Stimulated activated CD4-positive, alpha-beta T cell treated with anti-CD3 and anti-CD28 coated beads, Interleukin-1b, Interleukin-23, amount 100 ng/mL, for 4 hours (primary cell): ENCODE measurements at regions not wholly inside any gene's neighbourhood (a gene's known extent, or its start where the extent isn't known, plus 50 kb on each side); places are given as distances from the start of the nearest gene placed in this dataset.

ENCODE experiments used
- DNase-seq, 2 donors: peaks; one replicate each; pipeline ENCODE4 v3.0.0-alpha.2; 2020; ENCODE audit warnings: low read depth in 2 of 2

DNA sequence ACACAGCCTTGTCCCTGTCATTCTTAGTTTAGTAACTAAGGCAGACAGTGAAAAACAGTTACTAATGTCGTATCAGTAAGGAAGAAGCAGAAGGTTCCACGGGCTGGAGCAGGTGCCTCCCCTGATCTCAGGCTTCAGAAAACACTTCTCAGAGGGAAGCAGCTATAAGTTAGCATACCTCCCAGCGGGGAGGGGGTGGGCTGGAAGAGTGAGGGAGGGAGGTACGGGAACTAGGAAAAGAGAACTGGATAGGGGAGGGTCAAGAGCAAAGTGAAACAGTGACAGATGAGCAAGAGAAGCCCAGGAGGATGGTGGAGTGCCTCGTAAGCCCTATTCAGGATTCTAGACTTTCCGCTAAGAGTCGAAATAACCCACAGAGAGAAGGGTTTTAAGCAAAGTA, 186.3 kb upstream of the XYLT1 start:
- DNase-seq = no peak

DNA sequence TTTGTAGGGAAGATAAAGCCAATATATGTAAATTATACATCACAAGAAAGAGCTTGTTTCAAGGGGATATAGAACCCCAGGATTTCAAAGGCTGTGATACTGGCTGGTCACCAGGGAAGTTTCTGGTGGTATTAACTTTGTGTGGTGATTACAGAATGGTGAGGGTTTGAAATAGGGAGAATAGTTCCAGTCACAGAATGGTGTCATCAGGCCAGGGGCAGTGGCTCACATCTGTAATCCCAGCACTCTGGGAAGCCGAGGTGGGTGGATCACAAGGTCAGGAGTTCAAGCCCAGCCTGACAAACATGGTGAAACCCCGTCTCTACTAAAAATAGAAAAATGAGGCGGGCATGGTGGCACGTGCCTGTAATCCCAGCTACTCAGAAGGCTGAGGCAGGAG, 183.8 kb upstream of the XYLT1 start:
- DNase-seq = no peak

DNA sequence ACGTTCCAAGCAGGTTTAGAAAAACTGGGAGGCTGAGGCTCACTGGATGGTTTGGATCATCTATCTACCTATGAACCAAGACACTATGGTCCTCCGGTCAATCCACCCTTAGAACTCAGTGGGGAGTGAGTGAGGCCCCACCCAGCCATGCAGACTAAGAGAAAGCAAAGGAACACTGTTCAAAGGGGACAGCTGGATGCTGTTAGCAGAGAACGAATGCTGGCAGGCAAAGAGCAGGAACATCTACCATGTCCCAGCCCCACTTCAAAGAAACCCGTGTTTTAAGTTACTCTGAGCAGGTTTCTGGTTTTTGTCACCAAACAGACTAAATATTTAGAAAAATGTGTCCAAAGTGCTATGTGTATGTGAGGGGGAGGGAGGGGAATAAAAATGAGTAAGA, 183.4 kb upstream of the XYLT1 start:
- DNase-seq = no peak

- DNase-seq = no peak
Observed at GRCh38 chr16:17647879-17648872, 177.4 kb upstream of the XYLT1 start.

DNA sequence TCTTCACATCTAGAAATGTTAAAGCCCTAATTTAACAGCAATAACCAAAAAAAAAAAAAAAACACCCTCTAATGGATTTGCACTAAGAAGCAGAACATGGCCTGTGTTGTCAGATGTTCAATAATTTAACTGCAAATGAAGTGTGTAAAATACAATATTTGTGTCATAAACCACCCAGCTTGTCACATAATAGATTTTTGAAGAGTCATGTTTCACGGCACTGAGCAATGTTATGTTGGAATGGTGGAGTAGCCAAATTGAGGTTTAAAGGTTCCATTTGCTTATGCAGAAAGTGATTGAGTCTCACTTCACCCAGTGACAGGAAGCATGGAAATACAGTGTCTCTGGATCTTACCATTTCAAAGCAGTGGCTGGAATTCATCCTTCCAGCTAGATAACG, 173.2 kb upstream of the XYLT1 start:
- DNase-seq = no peak

DNA sequence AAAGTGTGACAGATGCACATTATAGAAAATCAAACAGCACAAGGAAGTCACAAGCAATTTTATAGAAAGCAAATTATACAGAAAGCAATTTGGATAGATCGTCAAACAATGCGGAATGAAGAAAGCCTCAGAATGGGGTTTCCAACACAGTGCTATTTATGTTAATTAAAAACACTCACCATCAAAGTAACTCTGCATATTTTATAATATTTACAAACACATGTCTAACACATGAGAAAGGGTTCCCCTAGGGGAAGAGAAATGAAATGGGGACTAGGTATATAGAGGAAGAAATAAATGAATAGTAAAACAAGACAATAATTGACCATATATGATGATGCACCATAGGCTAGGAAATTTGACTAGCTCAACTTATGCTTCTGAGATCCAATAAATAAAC, 171.2 kb upstream of the XYLT1 start:
- DNase-seq = no peak

DNA sequence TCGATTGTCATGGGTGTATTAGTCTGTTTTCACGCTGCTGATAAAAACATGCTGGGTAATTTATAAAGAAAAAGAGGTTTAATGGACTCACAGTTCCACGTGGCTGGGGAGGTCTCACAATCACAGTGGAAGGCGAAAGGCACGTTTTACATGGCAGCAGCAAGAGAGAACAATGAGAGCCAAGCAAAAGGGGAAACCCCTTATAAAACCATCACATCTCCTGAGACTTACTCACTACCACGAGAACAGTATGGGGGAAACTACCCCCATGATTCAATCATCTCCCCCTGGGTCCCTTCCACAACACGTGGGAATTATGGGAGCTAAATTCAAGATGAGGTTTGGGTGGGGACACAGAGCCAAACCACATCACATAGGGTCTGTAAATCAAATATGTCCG, 167.4 kb upstream of the XYLT1 start:
- no peak for DNase-seq

- no peak for DNase-seq
Observed at GRCh38 chr16:17635183-17635582, 164.4 kb upstream of the XYLT1 start.

GRCh38 chr16:17633181-17633951, 162.6 kb upstream of the XYLT1 start:
- DNase-seq = no peak

DNA sequence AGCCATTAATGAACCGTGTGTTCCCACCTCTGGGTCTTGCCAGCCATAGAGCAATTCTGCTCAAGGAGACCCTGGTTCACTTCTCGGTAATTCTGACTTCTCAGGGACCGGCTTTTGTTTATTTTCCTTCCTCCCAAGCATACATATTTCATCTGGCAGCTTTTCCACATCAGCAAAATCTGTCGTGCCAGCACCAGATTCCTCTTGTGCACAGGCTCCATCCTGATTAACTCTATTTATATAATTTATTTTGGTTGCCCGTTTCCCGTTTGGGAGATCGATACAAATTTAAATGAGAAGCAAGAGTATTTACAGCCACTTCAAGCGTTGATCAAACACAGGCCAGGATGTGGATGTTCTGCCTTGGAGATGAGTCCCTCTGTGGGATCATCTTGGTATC, 161.9 kb upstream of the XYLT1 start:
- DNase-seq = no peak

DNA sequence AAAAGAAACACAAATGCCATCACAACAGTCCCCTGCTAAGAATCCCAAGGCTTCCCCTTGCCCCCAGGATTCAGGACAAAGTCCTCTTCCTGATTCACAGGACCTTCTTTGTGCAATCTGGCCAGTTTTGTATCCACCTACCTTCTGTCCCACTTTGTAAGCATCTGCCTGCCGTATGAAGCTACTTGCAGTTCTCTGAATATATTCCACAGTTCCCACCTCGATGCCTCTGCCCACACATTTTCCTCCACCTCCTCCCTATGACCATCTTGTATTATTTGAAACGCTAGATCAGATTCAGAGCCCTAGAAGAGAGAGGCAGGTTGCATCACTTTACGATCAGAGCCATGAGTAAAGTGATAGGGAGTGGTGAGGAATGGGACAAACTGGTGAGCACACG, 159.2 kb upstream of the XYLT1 start:
- no peak for DNase-seq

DNA sequence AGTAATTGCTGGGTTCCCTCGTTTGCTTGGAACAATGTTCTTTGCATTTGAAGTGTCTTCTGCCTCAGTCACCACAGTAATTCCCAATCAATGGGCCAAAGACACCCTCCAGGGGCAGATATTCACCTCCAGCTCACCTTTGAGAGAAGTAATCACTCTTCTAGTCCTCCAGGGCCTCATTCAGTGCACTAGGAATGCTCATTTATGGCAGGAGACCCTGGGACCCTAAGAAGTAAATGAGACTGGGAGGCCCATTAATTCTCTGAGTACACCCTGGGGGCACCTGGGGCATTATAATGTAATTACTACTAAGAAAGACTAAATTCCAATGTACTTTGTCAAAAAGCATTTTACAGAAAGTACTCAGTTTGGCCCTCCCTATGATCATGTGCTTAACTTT, 158.2 kb upstream of the XYLT1 start:
- DNase-seq = no peak

DNA sequence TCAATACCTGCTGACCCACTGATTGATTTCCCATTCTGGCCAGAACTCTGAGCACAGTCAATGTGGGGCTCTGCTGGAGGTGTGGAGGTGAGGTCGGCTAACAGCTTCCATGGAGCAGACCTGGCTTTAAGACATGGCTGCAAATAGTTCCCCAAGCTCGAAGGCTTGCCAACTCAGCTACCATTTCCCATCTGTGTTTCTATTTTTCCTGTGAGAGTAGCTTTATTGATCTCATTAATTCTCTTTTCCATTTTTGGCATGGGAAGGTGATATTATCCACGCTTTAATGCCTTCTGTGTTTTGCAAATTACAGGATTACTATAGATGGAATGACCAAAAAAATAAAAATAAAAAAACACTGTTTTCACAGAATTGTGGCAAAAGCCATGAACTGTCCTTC, 151.6 kb upstream of the XYLT1 start:
- no peak for DNase-seq

DNA sequence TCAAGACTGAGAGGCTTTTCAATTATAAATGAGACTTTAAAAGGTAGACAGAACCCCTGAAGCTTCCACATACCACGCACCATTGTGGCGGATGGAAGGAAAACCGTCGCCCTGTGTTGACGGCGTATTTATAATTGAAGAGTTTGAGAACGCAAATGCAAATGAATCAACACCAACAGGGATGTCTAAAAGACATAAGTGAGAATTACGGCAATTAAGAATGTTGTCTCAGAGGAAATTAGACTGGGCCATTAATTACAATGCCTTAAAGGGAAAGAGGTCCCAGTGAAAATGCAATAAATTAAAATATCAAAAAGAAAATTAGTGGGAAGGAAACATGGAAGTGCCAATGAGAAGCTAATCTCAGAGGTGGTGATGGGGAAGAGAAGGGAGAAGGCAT, 148.5 kb upstream of the XYLT1 start:
- no peak for DNase-seq

DNA sequence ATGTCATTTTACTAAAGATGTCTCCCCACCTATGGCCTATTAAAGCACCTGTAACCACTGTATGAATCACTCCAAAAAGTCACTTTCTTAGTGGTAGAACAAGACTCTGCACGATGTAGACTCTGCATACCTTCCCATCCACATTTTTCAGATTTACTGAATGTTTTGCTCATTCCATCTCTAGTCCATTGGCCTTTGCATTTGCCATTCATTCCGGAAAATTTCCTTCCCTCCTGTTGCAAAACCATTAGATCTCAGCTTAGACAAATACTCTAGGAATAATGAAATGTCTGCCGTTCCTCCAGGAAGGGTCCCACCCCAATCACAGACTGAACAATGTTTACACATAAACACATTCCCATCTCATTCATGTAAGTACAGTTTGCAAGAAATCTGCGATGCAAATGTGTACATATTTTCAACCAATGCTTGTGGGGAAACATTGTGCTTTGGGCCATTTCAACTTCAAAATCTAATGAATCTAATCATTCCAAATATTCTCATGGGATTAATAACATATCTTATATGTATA, 146.3 kb upstream of the XYLT1 start:
- no peak for DNase-seq

DNA sequence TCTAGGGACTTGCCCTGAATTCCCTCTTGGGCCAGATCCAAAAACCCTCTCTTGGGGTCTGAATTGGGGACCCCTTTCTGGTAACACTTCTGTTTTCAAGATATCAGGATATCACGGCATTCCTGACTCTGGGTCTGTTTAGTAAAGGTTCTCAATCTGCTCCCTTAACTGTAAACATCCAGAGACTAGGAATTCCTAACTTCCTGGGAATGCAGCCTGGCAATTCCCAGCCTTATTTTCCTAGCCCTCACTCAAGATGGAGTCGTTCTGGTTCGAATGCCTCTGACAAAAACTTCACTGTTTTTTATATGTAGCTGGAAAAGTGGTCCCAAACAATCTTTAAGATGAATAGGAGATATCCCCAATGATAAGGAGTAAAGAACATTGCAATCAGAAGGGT, 141.6 kb upstream of the XYLT1 start:
- no peak for DNase-seq

- DNase-seq = no peak
Observed at GRCh38 chr16:17607609-17608008, 136.8 kb upstream of the XYLT1 start.

DNA sequence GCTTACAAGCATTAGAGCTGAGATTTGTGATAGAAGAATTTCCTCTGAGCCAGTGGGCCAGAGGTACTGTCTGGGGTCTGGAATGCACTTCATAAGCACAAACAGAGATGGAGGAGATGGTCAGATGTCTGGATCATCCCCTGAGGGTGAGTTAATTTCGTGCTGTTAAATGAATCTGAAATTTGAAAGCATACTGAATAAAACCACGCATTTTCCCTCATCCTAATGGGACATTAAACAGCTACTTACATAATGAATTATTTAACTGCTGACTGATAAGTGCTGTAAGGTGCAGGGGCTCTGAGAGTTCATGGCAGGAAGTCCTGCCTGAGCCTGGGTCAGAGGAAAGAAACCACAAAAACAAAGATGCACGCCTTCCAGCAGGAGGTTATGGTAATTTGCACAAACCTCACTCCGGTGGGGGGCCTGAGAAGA, 136.3 kb upstream of the XYLT1 start:
- no peak for DNase-seq

DNA sequence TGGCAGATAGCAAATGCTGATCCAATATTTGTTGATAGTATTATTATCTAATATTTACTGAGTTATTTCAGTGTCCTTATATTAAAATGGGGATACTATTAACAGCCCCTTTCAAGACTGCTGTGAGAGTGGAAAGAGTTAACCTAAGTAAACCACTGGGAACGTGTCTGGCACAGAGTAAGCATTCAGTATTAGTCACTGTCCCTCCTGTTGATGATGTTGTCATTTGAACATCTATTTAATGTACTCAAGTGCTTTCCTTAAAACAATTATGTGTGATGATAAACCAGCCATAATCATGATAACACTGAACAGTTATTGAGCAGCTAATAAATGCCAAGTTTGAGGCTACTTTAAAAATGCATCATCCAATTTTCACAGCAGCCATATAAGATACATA, 135.7 kb upstream of the XYLT1 start:
- DNase-seq = no peak

GRCh38 chr16:17605784-17606183, 135.0 kb upstream of the XYLT1 start:
- DNase-seq = no peak

- no peak for DNase-seq
Observed at GRCh38 chr16:17603626-17604025, 132.9 kb upstream of the XYLT1 start.

DNA sequence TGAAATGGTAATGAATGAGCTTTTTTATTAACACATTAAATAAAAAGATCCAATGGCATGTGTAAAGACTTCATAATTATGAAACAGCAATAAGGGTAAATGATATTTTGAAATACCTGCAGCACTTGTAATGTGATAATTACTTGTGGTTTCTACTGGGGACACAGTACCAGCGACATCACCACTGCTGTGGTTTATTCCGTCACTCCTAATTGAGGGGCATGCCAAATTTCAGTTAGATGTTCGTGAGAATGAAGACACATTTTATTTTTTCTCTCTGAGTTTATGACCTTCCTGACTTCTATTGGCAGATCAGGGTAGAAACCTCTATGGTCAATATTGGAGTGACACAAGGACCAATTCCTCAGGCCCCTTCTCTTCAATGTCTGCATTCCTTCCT, 131.9 kb upstream of the XYLT1 start:
- DNase-seq = no peak

DNA sequence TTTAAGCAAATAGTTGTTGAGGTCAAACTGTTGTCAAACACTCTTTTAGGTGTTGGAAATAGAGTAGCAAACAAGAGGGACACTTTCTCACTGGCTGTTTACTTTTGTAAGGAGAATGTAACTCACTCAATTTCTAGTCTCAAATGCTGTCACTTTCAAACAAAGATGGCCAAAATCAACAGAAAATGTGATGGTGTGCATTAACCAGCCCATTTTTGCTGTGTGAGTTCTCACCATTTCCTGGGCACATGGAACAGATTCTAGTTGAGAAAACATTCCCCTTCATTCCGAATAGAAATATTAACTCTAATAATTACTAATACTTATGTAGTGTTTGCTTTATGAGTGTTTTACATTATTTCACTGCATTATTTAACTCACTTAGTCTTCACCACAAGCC, 128.2 kb upstream of the XYLT1 start:
- DNase-seq = no peak
